Erythroblast (primary cell): ENCODE measurements at regions not wholly inside any gene's neighbourhood (a gene's known extent, or its start where the extent isn't known, plus 50 kb on each side); places are given as distances from the start of the nearest gene placed in this dataset.

Experiments used
- GATA1 ChIP-seq: IDR thresholded peaks from 2 replicates; pipeline ENCODE4 v1.6.1; 2011; ENCODE audit warnings: low read depth, mild to moderate bottlenecking, control low read depth, low read length, moderate library complexity
- POLR2A ChIP-seq: IDR thresholded peaks from 2 replicates; pipeline ENCODE4 v1.6.1; 2011; ENCODE audit warnings: mild to moderate bottlenecking, low read length

GRCh38 chr12:77325511-77326236 lies 260.3 kb upstream of the E2F7 start:
- TF ChIP-seq POLR2A: no peak
- no peak for TF ChIP-seq GATA1
